IPS-18c (cell line): ENCODE measurements at regions not wholly inside any gene's neighbourhood (a gene's known extent, or its start where the extent isn't known, plus 50 kb on each side); places are given as distances from the start of the nearest gene placed in this dataset.

Experiments
- H3K4me3 ChIP-seq: 2 replicates; pipeline ENCODE4 v1.7.0; 2013; ENCODE audit warnings: low read depth, mild to moderate bottlenecking, low read length, moderate library complexity; ENCODE audit not compliant: insufficient read depth
- H3K9me3 ChIP-seq: one replicate; pipeline ENCODE4 v1.6.1; 2013; ENCODE audit warnings: mild to moderate bottlenecking, low read length, moderate library complexity; ENCODE audit not compliant: control insufficient read depth, insufficient read depth

GRCh38 chr7:67716729-67717128, 720.1 kb downstream of the TYW1 start:
- H3K9me3 ChIP-seq: peaks cover 31% of the 10 kb centered on the region

GRCh38 chr7:67723591-67723990, 727.0 kb downstream of the TYW1 start:
- H3K9me3 ChIP-seq: peaks cover 28% of the 10 kb centered on the region
- no peak overlapping the region for H3K4me3 ChIP-seq

More at GRCh38 chr7:67716729-67717128, 720.1 kb downstream of the TYW1 start:
- H3K4me3 ChIP-seq: no peak overlapping the region

- Histone ChIP-seq H3K9me3 (peaks cover 29% of the 10 kb centered on the region), H3K4me3 (no peak overlapping the region)
Measured at GRCh38 chr7:67724435-67724834, 727.8 kb downstream of the TYW1 start.

GRCh38 chr7:67724955-67725354, 728.3 kb downstream of the TYW1 start:
- Histone ChIP-seq H3K4me3 (no peak overlapping the region), H3K9me3 (peaks cover 25% of the 10 kb centered on the region)

GRCh38 chr7:67725423-67725822, 728.8 kb downstream of the TYW1 start:
- H3K4me3 ChIP-seq: no peak overlapping the region
- peaks cover 23% of the 10 kb centered on the region for H3K9me3 ChIP-seq

- Histone ChIP-seq H3K4me3 (no peak overlapping the region), H3K9me3 (peaks cover 16% of the 10 kb centered on the region)
Measured at GRCh38 chr7:67729771-67730170, 733.1 kb downstream of the TYW1 start.

- Histone ChIP-seq H3K4me3 (no peak overlapping the region), H3K9me3 (peaks cover 16% of the 10 kb centered on the region)
Measured at GRCh38 chr7:67731704-67732103, 735.1 kb downstream of the TYW1 start.

- H3K4me3 ChIP-seq: no peak overlapping the region
- H3K9me3 ChIP-seq: peaks cover 16% of the 10 kb centered on the region
Measured at GRCh38 chr7:67732898-67733297, 736.3 kb downstream of the TYW1 start.

GRCh38 chr7:67738145-67738544, 741.5 kb downstream of the TYW1 start:
- Histone ChIP-seq H3K4me3 (no peak overlapping the region), H3K9me3 (peaks cover 17% of the 10 kb centered on the region)

- Histone ChIP-seq H3K9me3 (peaks cover 17% of the 10 kb centered on the region), H3K4me3 (no peak overlapping the region)
Measured at GRCh38 chr7:67738958-67739357, 742.3 kb downstream of the TYW1 start.

- H3K9me3 ChIP-seq: peaks cover 34% of the 10 kb centered on the region
- no peak overlapping the region; the same call in 1 of the 2 replicates for H3K4me3 ChIP-seq
Measured at GRCh38 chr7:67743501-67743900, 746.9 kb downstream of the TYW1 start.

- Histone ChIP-seq H3K9me3 (peaks cover 40% of the 10 kb centered on the region), H3K4me3 (no peak overlapping the region)
Measured at GRCh38 chr7:67752227-67752626, 755.6 kb downstream of the TYW1 start.

GRCh38 chr7:67753891-67754290, 757.3 kb downstream of the TYW1 start:
- H3K4me3 ChIP-seq: no peak overlapping the region
- H3K9me3 ChIP-seq: peaks cover 32% of the 10 kb centered on the region

GRCh38 chr7:67754651-67755050, 758.0 kb downstream of the TYW1 start:
- Histone ChIP-seq H3K4me3 (no peak overlapping the region), H3K9me3 (peaks cover 25% of the 10 kb centered on the region)

GRCh38 chr7:67758551-67758950, 761.9 kb downstream of the TYW1 start:
- no peak overlapping the region for H3K4me3 ChIP-seq
- peaks cover 23% of the 10 kb centered on the region for H3K9me3 ChIP-seq

GRCh38 chr7:67760971-67761370, 764.3 kb downstream of the TYW1 start:
- H3K9me3 ChIP-seq: peaks cover 32% of the 10 kb centered on the region
- no peak overlapping the region; the same call in 1 of the 2 replicates for H3K4me3 ChIP-seq

- Histone ChIP-seq H3K9me3 (peaks cover 27% of the 10 kb centered on the region), H3K4me3 (no peak overlapping the region)
Measured at GRCh38 chr7:67762516-67762915, 765.9 kb downstream of the TYW1 start.

GRCh38 chr7:67764289-67764688, 767.7 kb downstream of the TYW1 start:
- peaks cover 31% of the 10 kb centered on the region for H3K9me3 ChIP-seq

GRCh38 chr7:67765481-67766175, 769.0 kb downstream of the TYW1 start:
- no peak overlapping the region for H3K4me3 ChIP-seq
- H3K9me3 ChIP-seq: peaks cover 33% of the 10 kb centered on the region

More at GRCh38 chr7:67764289-67764688, 767.7 kb downstream of the TYW1 start:
- no peak overlapping the region for H3K4me3 ChIP-seq
